ENCODE measurements at regions not wholly inside any gene's neighbourhood (a gene's known extent, or its start where the extent isn't known, plus 50 kb on each side); places are given as distances from the start of the nearest gene placed in this dataset.

GRCh38 chr4:148774134-148774533, 331.9 kb upstream of the NR3C2 start:
- TF ChIP-seq RCOR1 (IDR thresholded peaks at IDR 0.05; ENCODE audit: low read length) (no peak), RFX5 (IDR thresholded peaks at IDR 0.05; ENCODE audit: low read length) (no peak), NFIC (IDR thresholded peaks at IDR 0.05; ENCODE audit: borderline replicate concordance) (no peak), CTCF (IDR thresholded peaks at IDR 0.05) (no peak), TEAD4 (IDR thresholded peaks at IDR 0.05; ENCODE audit: borderline replicate concordance, insufficient read depth) (no peak), JUND (IDR thresholded peaks at IDR 0.05) (no peak), EZH2phosphoT487 (IDR thresholded peaks at IDR 0.05; ENCODE audit: borderline replicate concordance, low read depth) (no peak), NRF1 (IDR thresholded peaks at IDR 0.05; ENCODE audit: low read depth, low read length) (no peak)
- TF ChIP-seq, protein P1, sequence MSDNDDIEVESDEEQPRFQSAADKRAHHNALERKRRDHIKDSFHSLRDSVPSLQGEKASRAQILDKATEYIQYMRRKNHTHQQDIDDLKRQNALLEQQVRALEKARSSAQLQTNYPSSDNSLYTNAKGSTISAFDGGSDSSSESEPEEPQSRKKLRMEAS (IDR thresholded peaks at IDR 0.05; ENCODE audit: low read depth), result no peak
- TF ChIP-seq, protein P2, sequence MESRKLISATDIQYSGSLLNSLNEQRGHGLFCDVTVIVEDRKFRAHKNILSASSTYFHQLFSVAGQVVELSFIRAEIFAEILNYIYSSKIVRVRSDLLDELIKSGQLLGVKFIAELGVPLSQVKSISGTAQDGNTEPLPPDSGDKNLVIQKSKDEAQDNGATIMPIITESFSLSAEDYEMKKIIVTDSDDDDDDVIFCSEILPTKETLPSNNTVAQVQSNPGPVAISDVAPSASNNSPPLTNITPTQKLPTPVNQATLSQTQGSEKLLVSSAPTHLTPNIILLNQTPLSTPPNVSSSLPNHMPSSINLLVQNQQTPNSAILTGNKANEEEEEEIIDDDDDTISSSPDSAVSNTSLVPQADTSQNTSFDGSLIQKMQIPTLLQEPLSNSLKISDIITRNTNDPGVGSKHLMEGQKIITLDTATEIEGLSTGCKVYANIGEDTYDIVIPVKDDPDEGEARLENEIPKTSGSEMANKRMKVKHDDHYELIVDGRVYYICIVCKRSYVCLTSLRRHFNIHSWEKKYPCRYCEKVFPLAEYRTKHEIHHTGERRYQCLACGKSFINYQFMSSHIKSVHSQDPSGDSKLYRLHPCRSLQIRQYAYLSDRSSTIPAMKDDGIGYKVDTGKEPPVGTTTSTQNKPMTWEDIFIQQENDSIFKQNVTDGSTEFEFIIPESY (IDR thresholded peaks at IDR 0.05; ENCODE audit: borderline replicate concordance, low read depth), result no peak

All from SK-N-SH (cell line).